Stimulated activated naive B cell treated with anti-CD40 and anti-IgM and Interleukin-4, amounts not matched to agents 10 μg/mL and 1 μg/mL and 100 μg/mL, for 72 hours (primary cell): ENCODE measurements at regions not wholly inside any gene's neighbourhood (a gene's known extent, or its start where the extent isn't known, plus 50 kb on each side); places are given as distances from the start of the nearest gene placed in this dataset.

Experiments
- ATAC-seq, 2 donors: fragments of 150-1000 bp; cut with Tn5 transposase; replicated peaks; 2 replicates each; pipeline ENCODE4 v1.10.0; 2021; ENCODE audit warnings: moderate library complexity in 1 of 2
- DNase-seq: peaks from one replicate; pipeline ENCODE4 v3.0.0; 2021
- H3K27ac Mint-ChIP-seq: one replicate; pipeline ENCODE4 v1.8.0; 2022; ENCODE audit warnings: mild to moderate bottlenecking, mixed read lengths
- H3K27me3 Mint-ChIP-seq, 2 donors: one replicate each; pipeline ENCODE4 v1.8.0; 2022; ENCODE audit warnings: mixed read lengths in 2 of 2
- H3K36me3 Mint-ChIP-seq, 2 donors: one replicate each; pipeline ENCODE4 v1.8.0; 2022; ENCODE audit warnings: mixed read lengths in 2 of 2, mild to moderate bottlenecking in 1 of 2
- H3K4me1 Mint-ChIP-seq, 2 donors: one replicate each; pipeline ENCODE4 v1.8.0; 2022; ENCODE audit warnings: mixed read lengths in 2 of 2, mild to moderate bottlenecking in 1 of 2
- H3K4me3 Mint-ChIP-seq, 2 donors: one replicate each; pipeline ENCODE4 v1.8.0; 2022; ENCODE audit warnings: mild to moderate bottlenecking in 2 of 2, mixed read lengths in 2 of 2, moderate library complexity in 1 of 2
- H3K9me3 Mint-ChIP-seq, 2 donors: one replicate each; pipeline ENCODE4 v1.8.0; 2022; ENCODE audit warnings: mixed read lengths in 2 of 2, mild to moderate bottlenecking in 1 of 2

DNA sequence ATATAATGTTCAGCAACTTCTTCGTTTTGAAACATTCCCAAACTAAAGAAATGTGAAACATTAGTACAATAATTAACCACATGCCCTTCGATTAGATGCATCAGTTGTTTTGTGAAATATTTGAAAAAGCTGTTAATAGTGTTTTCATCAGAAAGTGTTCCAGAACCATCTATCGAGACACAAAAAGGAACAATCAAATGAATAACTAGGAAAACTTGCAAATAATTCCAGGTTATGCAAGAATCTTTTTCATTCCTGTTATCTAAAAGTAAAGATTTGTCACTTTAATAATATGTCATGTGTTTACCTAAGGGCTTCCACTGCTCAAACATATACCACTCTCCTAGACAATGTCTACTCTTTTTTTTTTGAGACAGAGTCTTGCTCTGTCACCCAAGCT is 904.2 kb upstream of the MIR17HG start:
- Mint-ChIP-seq H3K27me3 (no peaks in the 10 kb centered on the region), H3K36me3 (no peaks in the 10 kb centered on the region), H3K9me3 (peaks cover 5 to 6% of the 10 kb centered on the region in 2 donors), H3K4me1 (no peaks in the 10 kb centered on the region), H3K4me3 (no peak overlapping the region), H3K27ac (no peak overlapping the region)
- no peak for DNase-seq
- no peak for ATAC-seq

DNA sequence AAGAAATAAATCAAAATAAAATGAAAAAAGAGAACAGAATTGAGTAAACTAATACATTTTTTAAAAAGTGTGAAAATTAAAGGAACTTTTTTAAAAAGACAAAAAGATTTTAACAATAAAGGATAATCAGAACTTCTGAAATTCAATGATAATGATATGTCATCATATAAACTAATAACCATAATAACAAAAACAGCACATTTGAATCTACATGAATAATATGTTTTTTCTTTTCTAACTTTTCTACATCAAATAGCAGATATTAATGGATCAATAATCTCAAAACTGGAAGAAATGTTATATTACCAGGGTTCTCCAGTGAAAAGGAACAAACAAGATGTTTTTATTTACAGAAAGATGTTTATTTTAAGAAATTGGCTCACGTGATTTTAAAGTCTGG is 903.3 kb upstream of the MIR17HG start:
- ATAC-seq: no peak
- no peaks in the 10 kb centered on the region for H3K4me1 Mint-ChIP-seq
- no peaks in the 10 kb centered on the region for H3K27me3 Mint-ChIP-seq
- peaks cover 5 to 7% of the 10 kb centered on the region in 2 donors for H3K9me3 Mint-ChIP-seq
- no peak overlapping the region for H3K4me3 Mint-ChIP-seq
- H3K27ac Mint-ChIP-seq: no peak overlapping the region
- H3K36me3 Mint-ChIP-seq: no peaks in the 10 kb centered on the region
- no peak for DNase-seq

DNA sequence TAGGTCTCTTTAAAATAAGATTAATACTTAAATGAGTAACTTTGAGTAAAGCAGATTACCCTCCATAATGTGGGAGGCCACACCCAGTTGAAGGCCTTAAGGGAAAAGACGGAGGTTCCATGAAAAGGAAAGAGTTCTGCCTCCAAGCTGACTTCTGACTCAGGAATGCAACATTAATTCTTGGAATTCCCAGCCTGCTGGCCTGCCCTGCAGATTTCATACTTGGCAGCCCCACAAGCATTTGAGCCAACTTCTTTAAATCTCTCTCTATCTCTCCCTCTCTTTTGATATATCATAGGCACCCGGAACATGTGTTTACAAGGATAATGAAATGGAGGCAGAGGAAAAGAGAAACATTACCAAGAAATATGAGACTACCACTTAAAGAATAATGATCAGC is 902.3 kb upstream of the MIR17HG start:
- Mint-ChIP-seq H3K9me3 (peaks cover 5 to 7% of the 10 kb centered on the region in 2 donors), H3K4me1 (no peaks in the 10 kb centered on the region), H3K4me3 (no peak overlapping the region), H3K27me3 (no peaks in the 10 kb centered on the region), H3K36me3 (no peaks in the 10 kb centered on the region), H3K27ac (no peak overlapping the region)
- ATAC-seq: no peak
- no peak for DNase-seq

DNA sequence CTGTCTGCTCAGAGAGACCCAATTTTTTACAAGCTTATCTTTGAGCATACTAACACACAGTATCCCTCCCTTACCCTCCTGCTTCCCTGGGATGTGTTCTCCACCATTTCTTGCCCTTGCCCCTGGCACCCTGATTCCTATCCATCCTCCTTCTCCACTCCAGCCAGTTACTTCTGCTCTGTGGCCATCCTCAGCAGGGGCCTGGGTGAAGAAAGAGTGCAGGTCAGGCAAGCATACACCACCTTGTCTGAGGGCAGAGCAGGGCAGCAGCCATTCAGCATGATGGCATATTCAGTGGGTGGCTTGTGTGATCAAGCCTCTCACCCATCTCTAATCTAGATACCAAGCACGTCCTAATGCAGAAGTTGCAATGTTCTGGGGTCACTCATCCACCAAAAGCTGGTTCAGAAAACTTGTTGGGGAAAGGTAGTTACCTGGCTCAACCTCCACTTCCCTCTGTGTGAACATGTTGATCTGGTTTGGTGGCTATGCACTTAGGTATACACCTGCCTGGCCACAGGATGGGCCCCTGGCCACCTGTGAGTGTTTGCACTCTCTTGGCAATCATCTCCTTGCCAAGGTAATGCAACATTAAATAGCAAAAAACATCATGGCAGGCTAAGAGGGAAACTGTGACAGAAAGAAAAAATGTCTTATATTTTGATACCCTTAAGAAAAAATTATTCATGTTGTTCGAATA is 900.3 kb upstream of the MIR17HG start:
- peaks cover 5 to 7% of the 10 kb centered on the region in 2 donors for H3K9me3 Mint-ChIP-seq
- no peak overlapping the region for H3K4me3 Mint-ChIP-seq
- no peaks in the 10 kb centered on the region for H3K27me3 Mint-ChIP-seq
- H3K36me3 Mint-ChIP-seq: no peaks in the 10 kb centered on the region
- peak in 1 of 2 donors; percentile 19 for ATAC-seq
- no peak overlapping the region for H3K27ac Mint-ChIP-seq
- H3K4me1 Mint-ChIP-seq: no peaks in the 10 kb centered on the region
- DNase-seq: no peak

DNA sequence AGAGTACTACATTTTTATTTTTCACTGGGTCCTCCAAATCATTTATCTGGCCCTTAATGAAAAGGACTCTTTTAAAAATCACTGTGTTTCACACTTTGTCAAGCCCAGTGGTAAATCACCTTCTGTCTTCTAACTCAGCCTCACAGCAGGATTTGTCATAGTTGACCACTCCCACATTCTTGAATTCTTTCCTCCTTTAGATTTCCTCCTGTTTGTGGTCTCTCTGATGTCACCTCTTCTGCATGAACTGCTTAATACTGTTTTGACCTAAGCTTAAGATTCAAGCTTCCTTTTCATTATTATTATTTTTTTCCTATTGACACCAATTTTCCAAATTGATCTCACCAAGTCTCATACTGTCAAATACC is 899.8 kb upstream of the MIR17HG start:
- ATAC-seq (no peak), DNase-seq (no peak)
- Mint-ChIP-seq H3K27ac (no peak overlapping the region), H3K36me3 (no peaks in the 10 kb centered on the region), H3K27me3 (no peaks in the 10 kb centered on the region), H3K9me3 (peaks cover 5 to 7% of the 10 kb centered on the region in 2 donors), H3K4me3 (no peak overlapping the region), H3K4me1 (no peaks in the 10 kb centered on the region)

DNA sequence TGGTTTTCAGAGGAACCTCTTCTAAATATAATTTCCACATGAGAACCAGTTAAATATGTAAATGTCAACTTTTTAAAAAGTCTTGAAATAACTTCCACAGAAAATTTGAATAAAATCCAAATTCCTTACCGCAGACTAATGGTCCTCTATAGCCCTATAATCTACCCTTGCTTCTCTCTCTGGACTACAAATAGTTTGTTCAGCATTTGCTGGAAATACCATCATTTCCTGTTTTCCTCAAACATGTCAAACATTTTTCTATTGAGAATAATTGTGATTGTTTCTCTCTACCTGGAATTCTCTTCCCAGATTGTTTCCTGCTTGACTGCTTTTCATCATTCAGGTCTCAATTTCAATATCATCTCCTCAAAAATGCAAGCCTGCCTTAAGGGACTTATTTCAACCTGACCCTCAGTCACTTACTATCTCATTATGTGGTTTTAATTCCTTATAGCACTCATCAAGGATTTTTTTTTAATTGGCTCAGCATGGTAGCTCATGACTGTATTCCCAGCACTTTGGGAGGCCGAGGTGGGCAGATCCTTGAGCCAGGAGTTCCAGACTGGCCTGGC is 898.9 kb upstream of the MIR17HG start:
- H3K4me3 Mint-ChIP-seq: no peak overlapping the region
- no peak overlapping the region for H3K27ac Mint-ChIP-seq
- H3K27me3 Mint-ChIP-seq: no peaks in the 10 kb centered on the region
- H3K36me3 Mint-ChIP-seq: no peaks in the 10 kb centered on the region
- peaks cover 5 to 7% of the 10 kb centered on the region in 2 donors for H3K9me3 Mint-ChIP-seq
- ATAC-seq: no peak
- DNase-seq: no peak
- no peaks in the 10 kb centered on the region for H3K4me1 Mint-ChIP-seq

DNA sequence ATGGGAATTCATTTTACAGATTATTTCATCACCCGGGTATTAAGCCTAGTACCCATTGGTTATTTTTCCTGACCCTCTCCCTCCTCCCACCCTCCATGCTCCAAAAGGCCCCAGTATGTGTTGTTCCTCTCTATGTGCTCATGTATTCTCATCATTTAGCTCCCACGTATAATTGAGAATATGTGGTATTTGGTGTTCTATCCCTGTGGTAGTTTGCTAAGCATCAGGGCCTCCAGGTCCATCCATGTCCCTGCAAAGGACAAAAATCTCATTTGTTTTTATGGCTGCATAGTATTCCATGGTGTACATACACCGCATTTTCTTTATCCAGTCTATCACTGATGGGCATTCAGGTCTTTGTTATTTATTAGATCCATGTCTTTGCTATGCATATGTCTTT is 894.1 kb upstream of the MIR17HG start:
- no peaks in the 10 kb centered on the region for H3K4me1 Mint-ChIP-seq
- no peaks in the 10 kb centered on the region for H3K36me3 Mint-ChIP-seq
- peaks cover under 1 to 2% of the 10 kb centered on the region in 2 donors for H3K9me3 Mint-ChIP-seq
- ATAC-seq (no peak), DNase-seq (no peak)
- H3K27me3 Mint-ChIP-seq: no peaks in the 10 kb centered on the region
- no peak overlapping the region for H3K27ac Mint-ChIP-seq
- H3K4me3 Mint-ChIP-seq: no peak overlapping the region

DNA sequence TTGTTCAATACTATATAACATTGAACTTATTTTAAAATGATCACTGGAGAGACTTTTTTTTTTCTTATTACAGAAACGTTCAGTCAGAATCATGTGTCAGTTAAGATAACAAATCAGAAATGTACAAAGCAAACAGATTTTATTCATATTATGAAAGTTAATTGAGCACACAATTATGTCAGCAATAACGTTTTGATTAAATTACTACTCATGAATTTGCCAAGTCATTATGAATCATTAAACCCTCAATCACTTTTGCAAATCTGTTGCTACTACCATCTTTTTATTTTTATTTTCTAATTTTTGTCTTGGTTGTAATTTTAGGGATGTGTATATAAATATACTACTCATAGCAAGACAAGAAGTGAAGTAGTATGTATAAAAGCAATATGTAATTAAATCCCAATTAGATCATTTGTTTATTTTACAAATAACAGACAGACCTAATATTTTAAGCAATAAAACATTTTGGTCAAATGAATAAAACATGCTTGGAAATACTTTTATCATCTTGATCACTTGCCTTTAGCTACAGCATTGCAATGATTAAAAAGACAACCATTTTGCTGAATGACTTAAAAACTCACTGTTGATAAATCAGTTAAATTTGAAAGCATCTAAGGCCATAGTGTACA is 893.4 kb upstream of the MIR17HG start:
- H3K36me3 Mint-ChIP-seq: no peaks in the 10 kb centered on the region
- H3K27ac Mint-ChIP-seq: no peak overlapping the region
- H3K4me3 Mint-ChIP-seq: no peak overlapping the region
- H3K27me3 Mint-ChIP-seq: no peaks in the 10 kb centered on the region
- no peak for DNase-seq
- no peaks in the 10 kb centered on the region for H3K4me1 Mint-ChIP-seq
- H3K9me3 Mint-ChIP-seq: peaks cover 0 to 2% of the 10 kb centered on the region in 2 donors
- no peak for ATAC-seq

DNA sequence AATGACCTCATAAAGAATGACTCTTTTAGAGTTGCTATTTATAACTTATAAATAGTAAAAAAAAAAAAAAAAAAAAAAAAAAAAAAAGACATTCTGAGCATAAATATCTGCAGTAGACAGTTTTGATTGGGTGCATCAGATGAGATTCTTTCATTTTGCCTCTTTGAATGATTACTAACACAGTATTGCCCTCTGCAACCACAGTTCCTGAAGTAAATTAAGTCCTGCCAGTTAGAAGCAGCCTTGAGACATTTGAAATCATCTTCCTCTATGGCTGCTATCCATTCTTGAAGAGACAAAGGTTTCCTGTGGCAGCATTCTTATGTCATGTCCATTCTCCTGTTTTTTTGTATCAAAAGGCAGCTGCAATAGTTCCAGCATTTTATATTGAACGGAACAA is 892.4 kb upstream of the MIR17HG start:
- H3K4me1 Mint-ChIP-seq: no peaks in the 10 kb centered on the region
- H3K4me3 Mint-ChIP-seq: no peak overlapping the region
- ATAC-seq (no peak), DNase-seq (no peak)
- no peaks in the 10 kb centered on the region for H3K27me3 Mint-ChIP-seq
- no peak overlapping the region for H3K27ac Mint-ChIP-seq
- H3K9me3 Mint-ChIP-seq: peaks cover 0 to 2% of the 10 kb centered on the region in 2 donors
- H3K36me3 Mint-ChIP-seq: no peaks in the 10 kb centered on the region

DNA sequence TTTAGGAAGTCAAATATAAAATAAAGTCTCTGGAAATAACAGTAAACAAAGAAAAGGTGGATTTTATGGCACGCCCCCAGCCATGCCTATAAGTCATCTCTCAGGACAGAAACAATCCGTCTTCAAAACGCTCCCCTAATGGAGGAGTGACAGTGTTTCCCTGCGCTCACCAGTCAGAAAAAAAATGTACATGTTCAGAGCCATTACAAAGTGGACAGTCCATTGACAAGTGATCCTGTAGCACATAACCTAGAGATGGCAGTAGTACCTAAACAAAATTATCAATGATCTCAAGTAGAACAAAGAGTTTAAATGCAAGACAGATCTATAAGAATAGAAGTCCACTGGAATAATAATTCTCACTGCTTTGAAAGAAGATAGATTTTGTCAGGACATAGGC is 891.7 kb upstream of the MIR17HG start:
- Mint-ChIP-seq H3K27ac (no peak overlapping the region), H3K4me1 (no peaks in the 10 kb centered on the region), H3K36me3 (no peaks in the 10 kb centered on the region), H3K9me3 (peaks cover 0 to 2% of the 10 kb centered on the region in 2 donors), H3K4me3 (no peak overlapping the region), H3K27me3 (no peaks in the 10 kb centered on the region)
- ATAC-seq: no peak
- DNase-seq: no peak

DNA sequence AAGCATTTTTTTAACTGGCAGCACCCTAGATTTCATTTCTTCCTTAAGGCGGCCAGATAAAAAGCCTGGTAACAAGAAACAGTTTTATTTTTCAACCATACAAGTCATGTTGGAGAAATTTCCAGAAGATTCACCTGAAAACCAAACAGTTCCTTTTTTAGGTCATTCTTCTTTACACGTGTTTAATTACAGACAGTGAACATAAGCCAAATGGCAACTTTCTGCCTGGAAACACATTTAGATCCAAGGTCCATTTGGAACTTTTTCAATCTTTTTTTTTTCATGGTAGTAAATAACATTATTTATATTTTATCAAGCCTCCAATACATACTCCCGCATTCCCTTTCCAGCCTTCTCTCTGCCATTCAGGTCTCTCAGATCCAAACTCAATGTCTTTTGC is 886.1 kb upstream of the MIR17HG start:
- Mint-ChIP-seq H3K4me3 (no peak overlapping the region), H3K9me3 (peaks cover 0 to 2% of the 10 kb centered on the region in 2 donors), H3K36me3 (no peaks in the 10 kb centered on the region), H3K27ac (no peak overlapping the region), H3K27me3 (no peaks in the 10 kb centered on the region), H3K4me1 (no peaks in the 10 kb centered on the region)
- DNase-seq: no peak
- no peak for ATAC-seq

DNA sequence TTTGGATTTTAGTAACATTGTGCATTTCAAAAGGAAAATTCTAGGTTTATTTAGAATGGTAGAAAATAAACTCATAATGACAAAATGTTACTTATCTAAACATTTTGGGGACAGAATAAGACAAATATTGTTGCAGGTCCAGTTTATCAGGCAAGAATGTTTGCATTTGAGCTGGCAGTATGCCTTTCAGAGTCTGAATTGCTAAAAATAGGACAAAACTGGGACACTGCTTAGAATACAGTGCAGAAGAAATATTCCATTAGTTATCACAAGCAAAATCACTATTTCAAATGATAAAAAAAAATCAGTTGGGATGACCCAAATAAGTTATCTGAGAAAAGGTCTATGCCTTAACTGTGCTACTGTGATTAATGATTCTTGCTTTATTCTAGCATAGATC is 870.3 kb upstream of the MIR17HG start:
- peaks cover 4 to 10% of the 10 kb centered on the region in 2 donors for H3K9me3 Mint-ChIP-seq
- H3K36me3 Mint-ChIP-seq: no peaks in the 10 kb centered on the region
- DNase-seq: no peak
- no peaks in the 10 kb centered on the region for H3K4me1 Mint-ChIP-seq
- no peak for ATAC-seq
- no peak overlapping the region for H3K4me3 Mint-ChIP-seq
- no peak overlapping the region for H3K27ac Mint-ChIP-seq
- H3K27me3 Mint-ChIP-seq: no peaks in the 10 kb centered on the region

DNA sequence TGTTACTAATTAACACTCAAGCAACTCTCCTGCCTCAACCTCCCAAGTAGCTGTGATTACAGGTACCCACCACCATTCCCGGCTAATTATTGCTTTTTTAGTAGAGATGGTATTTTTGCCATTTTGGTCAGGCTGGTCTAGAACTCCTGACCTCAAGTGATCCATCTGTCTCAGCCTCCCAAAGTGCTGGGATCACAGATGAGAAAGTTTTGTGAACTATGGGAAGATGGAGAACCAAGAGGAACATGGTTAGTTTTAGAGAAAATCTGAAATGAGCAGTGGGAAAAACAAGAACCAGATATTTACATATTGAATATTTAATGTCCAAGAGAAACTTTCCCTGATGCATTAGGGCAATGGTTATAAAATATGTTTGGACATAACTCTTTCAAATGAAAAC is 863.6 kb upstream of the MIR17HG start:
- no peak overlapping the region for H3K27ac Mint-ChIP-seq
- ATAC-seq: no peak
- peaks cover 4 to 6% of the 10 kb centered on the region in 2 donors for H3K9me3 Mint-ChIP-seq
- no peaks in the 10 kb centered on the region for H3K36me3 Mint-ChIP-seq
- no peak for DNase-seq
- H3K4me3 Mint-ChIP-seq: no peak overlapping the region
- H3K4me1 Mint-ChIP-seq: no peaks in the 10 kb centered on the region
- H3K27me3 Mint-ChIP-seq: no peaks in the 10 kb centered on the region

DNA sequence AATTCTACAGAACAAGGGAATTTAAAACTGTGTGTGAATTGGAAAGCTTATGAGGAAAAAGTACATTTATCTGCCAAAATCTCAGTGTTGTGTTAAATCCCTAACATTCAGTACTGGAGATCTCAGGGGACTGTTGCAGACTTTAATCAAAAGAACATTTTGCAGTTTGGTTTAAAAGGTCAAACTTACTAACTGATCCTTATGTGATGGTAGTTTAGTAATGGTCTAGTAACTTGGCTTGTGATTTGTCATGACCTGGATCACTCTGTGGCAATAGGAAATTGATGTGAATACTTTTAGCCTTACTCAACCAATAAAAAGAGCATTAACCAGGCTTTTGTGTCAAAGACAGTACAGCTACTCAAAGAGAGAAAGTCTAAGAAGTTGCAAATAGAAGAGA is 862.1 kb upstream of the MIR17HG start:
- no peak overlapping the region for H3K4me3 Mint-ChIP-seq
- peaks cover 4 to 6% of the 10 kb centered on the region in 2 donors for H3K9me3 Mint-ChIP-seq
- no peaks in the 10 kb centered on the region for H3K27me3 Mint-ChIP-seq
- H3K36me3 Mint-ChIP-seq: no peaks in the 10 kb centered on the region
- no peaks in the 10 kb centered on the region for H3K4me1 Mint-ChIP-seq
- H3K27ac Mint-ChIP-seq: no peak overlapping the region
- no peak for DNase-seq
- ATAC-seq: no peak

DNA sequence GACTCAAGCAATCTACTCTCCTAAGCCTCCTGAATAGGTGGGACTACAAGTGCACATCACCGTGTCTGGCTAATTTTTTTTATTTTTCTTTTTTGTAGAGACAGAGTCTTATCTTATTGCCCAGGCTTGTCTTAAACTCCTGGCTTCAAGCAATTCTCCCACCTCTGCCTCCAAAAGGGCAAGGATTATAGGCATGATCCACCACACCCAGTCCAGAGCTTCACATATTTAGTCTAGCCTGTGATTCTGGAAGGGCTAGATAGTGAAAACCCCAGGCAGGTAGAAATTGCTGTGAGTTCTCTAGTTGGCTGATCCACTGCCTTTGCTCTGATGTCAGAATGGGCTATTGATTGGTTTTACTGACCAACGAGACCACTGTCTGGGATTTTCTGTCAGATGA is 854.6 kb upstream of the MIR17HG start:
- ATAC-seq (no peak), DNase-seq (no peak)
- no peaks in the 10 kb centered on the region for H3K4me1 Mint-ChIP-seq
- no peak overlapping the region for H3K27ac Mint-ChIP-seq
- peaks cover 3 to 4% of the 10 kb centered on the region in 2 donors for H3K9me3 Mint-ChIP-seq
- H3K27me3 Mint-ChIP-seq: no peaks in the 10 kb centered on the region
- no peaks in the 10 kb centered on the region for H3K36me3 Mint-ChIP-seq
- no peak overlapping the region for H3K4me3 Mint-ChIP-seq
